ENCODE measurements at regions not wholly inside any gene's neighbourhood (a gene's known extent, or its start where the extent isn't known, plus 50 kb on each side); places are given as distances from the start of the nearest gene placed in this dataset.
A peak's percentile ranks its signal among the peaks of the same experiment; 100 is the strongest.
"Not testable (repeated sequence)": the region's sequence is repeated elsewhere in the genome, so short reads cannot be mapped to it uniquely, and the experiment has no call there.

DNA sequence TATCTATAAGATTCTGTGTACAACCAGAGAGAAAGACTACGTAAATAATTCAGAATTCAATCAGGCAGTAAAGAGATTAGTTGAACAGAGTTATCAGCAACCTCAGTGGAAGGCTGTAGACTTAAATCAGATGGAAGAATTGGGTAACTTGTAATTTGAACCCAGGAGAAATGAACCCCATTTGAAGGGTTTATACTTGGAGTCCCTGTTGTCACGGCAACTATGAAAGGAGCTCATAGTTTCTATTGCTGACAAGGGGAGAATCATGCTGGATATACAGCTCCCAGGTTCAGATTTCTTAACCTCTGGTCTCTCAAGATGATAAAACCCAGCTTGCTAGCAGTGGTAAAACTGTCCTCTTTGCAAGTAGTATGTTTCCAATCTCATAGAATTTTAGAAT, 54.4 kb upstream of the BMP4 start:
- H2BK120ac ChIP-seq (ENCODE audit: low read depth, low read length): no peak overlapping the region
- H3K18ac ChIP-seq (ENCODE audit: low read length): no peak overlapping the region
- no peak overlapping the region for H3K56ac ChIP-seq (ENCODE audit: low read length)
- H2AK5ac ChIP-seq (ENCODE audit: low read length): no peak overlapping the region
- no peaks in the 10 kb centered on the region for H3K79me1 ChIP-seq (ENCODE audit: low read length)
- no peaks in the 10 kb centered on the region for H3K36me3 ChIP-seq (ENCODE audit: control insufficient read depth, insufficient read depth, low read length)
- no peak overlapping the region for H3K23ac ChIP-seq (ENCODE audit: low read length)
- no peak overlapping the region for H3K27ac ChIP-seq (ENCODE audit: low read depth, low read length)
- no peak overlapping the region for H3K4me3 ChIP-seq (ENCODE audit: low read length)
- no peaks in the 10 kb centered on the region for H3K4me1 ChIP-seq (ENCODE audit: control insufficient read depth, low read depth, low read length)
- no peak overlapping the region for H2BK15ac ChIP-seq (replicated peaks; ENCODE audit: low read depth)
- H3K79me2 ChIP-seq (ENCODE audit: control insufficient read depth, insufficient read depth, low read length): no peaks in the 10 kb centered on the region
- no peaks in the 10 kb centered on the region for H3K27me3 ChIP-seq (ENCODE audit: insufficient read depth, low read length, poor library complexity)
- H4K8ac ChIP-seq (ENCODE audit: low read depth, low read length): no peak overlapping the region
- no peak overlapping the region for H2BK5ac ChIP-seq (ENCODE audit: low read length)
- H3K4ac ChIP-seq (ENCODE audit: low read depth, low read length): no peak overlapping the region
- no peak overlapping the region for H3K9ac ChIP-seq (ENCODE audit: low read length)
- no peak overlapping the region for H3K4me2 ChIP-seq (ENCODE audit: low read length)
- H4K5ac ChIP-seq (ENCODE audit: low read length): no peak overlapping the region
- WGBS (ENCODE audit: extremely low coverage, insufficient coverage, low lambda C conversion rate): no CpG with 5 or more reads among the region's 2 CpGs
- peak; percentile 15 for DNase-seq

DNA sequence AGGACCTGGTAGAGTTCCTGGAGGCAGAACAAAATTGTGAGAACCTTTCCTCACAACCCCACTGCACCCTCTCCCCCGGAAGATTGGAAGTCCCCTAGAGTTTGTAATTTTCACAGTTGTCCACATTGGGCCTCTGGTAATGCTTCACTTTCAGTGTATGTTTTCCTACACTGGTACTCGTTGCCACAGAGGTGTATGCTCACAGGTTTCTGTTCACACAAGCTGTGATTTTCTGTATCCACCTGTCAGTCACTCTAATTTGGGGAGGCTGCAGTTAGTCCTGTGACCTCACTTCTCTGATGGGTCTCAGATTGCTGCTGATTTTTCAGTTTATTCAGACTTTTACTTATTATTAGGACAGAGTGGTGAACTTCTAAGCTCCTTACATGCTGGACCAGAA, 66.4 kb upstream of the BMP4 start:
- no peak overlapping the region for H3K27ac ChIP-seq (ENCODE audit: low read depth, low read length)
- no peak overlapping the region for H3K4me2 ChIP-seq (ENCODE audit: low read length)
- no CpG with 5 or more reads among the region's 2 CpGs for WGBS (ENCODE audit: extremely low coverage, insufficient coverage, low lambda C conversion rate)
- no peak overlapping the region for H3K23ac ChIP-seq (ENCODE audit: low read length)
- no peak overlapping the region for H3K9ac ChIP-seq (ENCODE audit: low read length)
- no peak overlapping the region for H3K4ac ChIP-seq (ENCODE audit: low read depth, low read length)
- no peak overlapping the region for H2BK120ac ChIP-seq (ENCODE audit: low read depth, low read length)
- no peak overlapping the region for H2AK5ac ChIP-seq (ENCODE audit: low read length)
- no peaks in the 10 kb centered on the region for H3K4me1 ChIP-seq (ENCODE audit: control insufficient read depth, low read depth, low read length)
- no peak overlapping the region for H3K56ac ChIP-seq (ENCODE audit: low read length)
- no peaks in the 10 kb centered on the region for H3K36me3 ChIP-seq (ENCODE audit: control insufficient read depth, insufficient read depth, low read length)
- H3K79me2 ChIP-seq (ENCODE audit: control insufficient read depth, insufficient read depth, low read length): no peaks in the 10 kb centered on the region
- H2BK15ac ChIP-seq (replicated peaks; ENCODE audit: low read depth): no peak overlapping the region
- DNase-seq: no peak
- H4K8ac ChIP-seq (ENCODE audit: low read depth, low read length): no peak overlapping the region
- H3K79me1 ChIP-seq (ENCODE audit: low read length): no peaks in the 10 kb centered on the region
- no peak overlapping the region for H3K18ac ChIP-seq (ENCODE audit: low read length)
- no peak overlapping the region for H4K5ac ChIP-seq (ENCODE audit: low read length)
- no peaks in the 10 kb centered on the region for H3K27me3 ChIP-seq (ENCODE audit: insufficient read depth, low read length, poor library complexity)
- H3K4me3 ChIP-seq (ENCODE audit: low read length): no peak overlapping the region
- H2BK5ac ChIP-seq (ENCODE audit: low read length): no peak overlapping the region

DNA sequence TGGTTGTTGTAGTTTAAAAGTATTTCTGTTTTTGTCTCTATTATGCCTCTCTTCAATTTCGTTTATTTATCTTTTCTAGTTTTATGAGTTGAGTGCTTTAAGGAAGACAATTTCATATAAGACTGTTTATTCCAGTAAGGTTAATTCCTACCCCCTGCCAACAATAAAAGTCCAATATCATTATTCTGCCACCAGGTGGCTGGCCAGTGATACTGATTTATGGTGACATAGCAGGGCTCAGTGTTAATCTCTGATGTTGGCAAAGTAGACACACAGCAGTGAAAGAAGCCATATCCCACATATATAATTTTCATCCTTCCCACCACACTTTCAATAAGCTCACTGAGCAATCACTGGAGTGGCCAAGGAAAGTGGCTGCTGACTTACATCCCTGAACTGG, 69.0 kb upstream of the BMP4 start:
- Histone ChIP-seq H4K8ac (ENCODE audit: low read depth, low read length) (no peak overlapping the region), H3K27me3 (ENCODE audit: insufficient read depth, low read length, poor library complexity) (no peaks in the 10 kb centered on the region), H4K5ac (ENCODE audit: low read length) (no peak overlapping the region), H3K4me1 (ENCODE audit: control insufficient read depth, low read depth, low read length) (no peaks in the 10 kb centered on the region), H3K79me2 (ENCODE audit: control insufficient read depth, insufficient read depth, low read length) (no peaks in the 10 kb centered on the region), H3K36me3 (ENCODE audit: control insufficient read depth, insufficient read depth, low read length) (no peaks in the 10 kb centered on the region), H2BK15ac (replicated peaks; ENCODE audit: low read depth) (no peak overlapping the region), H3K56ac (ENCODE audit: low read length) (no peak overlapping the region), H3K4me2 (ENCODE audit: low read length) (no peak overlapping the region), H3K4me3 (ENCODE audit: low read length) (no peak overlapping the region), H3K79me1 (ENCODE audit: low read length) (no peaks in the 10 kb centered on the region), H3K18ac (ENCODE audit: low read length) (no peak overlapping the region), H3K27ac (ENCODE audit: low read depth, low read length) (no peak overlapping the region), H2AK5ac (ENCODE audit: low read length) (no peak overlapping the region), H3K4ac (ENCODE audit: low read depth, low read length) (no peak overlapping the region), H3K9ac (ENCODE audit: low read length) (no peak overlapping the region), H3K23ac (ENCODE audit: low read length) (no peak overlapping the region), H2BK120ac (ENCODE audit: low read depth, low read length) (no peak overlapping the region), H2BK5ac (ENCODE audit: low read length) (no peak overlapping the region)
- peak; percentile 18 for DNase-seq
- no CpG with 5 or more reads among the region's 1 CpG for WGBS (ENCODE audit: extremely low coverage, insufficient coverage, low lambda C conversion rate)

DNA sequence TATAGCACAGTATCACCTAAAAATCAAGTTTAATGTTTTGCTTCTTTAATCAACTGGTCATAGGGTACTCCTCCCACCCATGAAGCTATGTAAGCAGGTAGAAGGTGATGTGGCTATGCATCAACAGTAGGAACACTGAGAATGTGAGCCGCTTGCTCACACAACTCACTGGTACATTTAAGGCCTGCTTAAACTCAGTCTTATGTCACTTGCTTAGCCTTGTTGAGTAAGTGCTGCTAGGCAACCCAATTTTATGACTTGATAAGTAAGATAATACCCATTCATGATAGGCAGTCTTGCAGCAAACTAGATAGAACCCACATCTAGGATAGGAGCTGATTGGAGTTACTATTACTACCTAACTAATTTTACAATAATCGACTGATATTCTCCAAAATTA, 70.0 kb upstream of the BMP4 start:
- no CpG with 5 or more reads among the region's 2 CpGs for WGBS (ENCODE audit: extremely low coverage, insufficient coverage, low lambda C conversion rate)
- Histone ChIP-seq H3K27me3 (ENCODE audit: insufficient read depth, low read length, poor library complexity) (no peaks in the 10 kb centered on the region), H3K18ac (ENCODE audit: low read length) (no peak overlapping the region), H3K23ac (ENCODE audit: low read length) (no peak overlapping the region), H3K79me1 (ENCODE audit: low read length) (no peaks in the 10 kb centered on the region), H2BK120ac (ENCODE audit: low read depth, low read length) (no peak overlapping the region), H2BK15ac (replicated peaks; ENCODE audit: low read depth) (no peak overlapping the region), H3K36me3 (ENCODE audit: control insufficient read depth, insufficient read depth, low read length) (no peaks in the 10 kb centered on the region), H3K4me1 (ENCODE audit: control insufficient read depth, low read depth, low read length) (no peaks in the 10 kb centered on the region), H3K4ac (ENCODE audit: low read depth, low read length) (no peak overlapping the region), H2BK5ac (ENCODE audit: low read length) (no peak overlapping the region), H3K79me2 (ENCODE audit: control insufficient read depth, insufficient read depth, low read length) (no peaks in the 10 kb centered on the region), H3K9ac (ENCODE audit: low read length) (no peak overlapping the region), H4K5ac (ENCODE audit: low read length) (no peak overlapping the region), H3K27ac (ENCODE audit: low read depth, low read length) (no peak overlapping the region), H3K4me3 (ENCODE audit: low read length) (no peak overlapping the region), H2AK5ac (ENCODE audit: low read length) (no peak overlapping the region), H3K4me2 (ENCODE audit: low read length) (no peak overlapping the region), H3K56ac (ENCODE audit: low read length) (no peak overlapping the region), H4K8ac (ENCODE audit: low read depth, low read length) (no peak overlapping the region)
- DNase-seq: peak; percentile 44

DNA sequence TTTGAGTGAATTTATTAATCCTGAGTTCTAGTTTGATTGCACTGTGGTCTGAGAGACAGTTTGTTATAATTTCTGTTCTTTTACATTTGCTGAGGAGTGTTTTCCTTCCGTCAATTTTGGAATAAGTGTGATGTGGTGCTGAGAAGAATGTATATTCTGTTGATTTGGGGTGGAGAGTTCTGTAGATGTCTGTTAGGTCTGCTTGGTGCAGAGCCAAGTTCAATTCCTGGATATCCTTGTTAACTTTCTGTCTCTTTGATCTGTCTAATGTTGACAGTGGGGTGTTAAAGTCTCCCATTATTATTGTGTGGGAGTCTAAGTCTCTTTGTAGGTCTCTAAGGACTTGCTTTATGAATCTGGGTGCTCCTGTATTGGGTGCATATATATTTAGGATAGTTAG, 74.4 kb upstream of the BMP4 start:
- H2BK5ac ChIP-seq (ENCODE audit: low read length); H2AK5ac ChIP-seq (ENCODE audit: low read length); H2BK120ac ChIP-seq (ENCODE audit: low read depth, low read length); H2BK15ac ChIP-seq (replicated peaks; ENCODE audit: low read depth); H3K4me2 ChIP-seq (ENCODE audit: low read length); H3K79me2 ChIP-seq (ENCODE audit: control insufficient read depth, insufficient read depth, low read length); H4K8ac ChIP-seq (ENCODE audit: low read depth, low read length); H4K5ac ChIP-seq (ENCODE audit: low read length); H3K27me3 ChIP-seq (ENCODE audit: insufficient read depth, low read length, poor library complexity); H3K36me3 ChIP-seq (ENCODE audit: control insufficient read depth, insufficient read depth, low read length); H3K4ac ChIP-seq (ENCODE audit: low read depth, low read length); H3K27ac ChIP-seq (ENCODE audit: low read depth, low read length); H3K18ac ChIP-seq (ENCODE audit: low read length); H3K4me3 ChIP-seq (ENCODE audit: low read length); H3K56ac ChIP-seq (ENCODE audit: low read length); H3K79me1 ChIP-seq (ENCODE audit: low read length); H3K4me1 ChIP-seq (ENCODE audit: control insufficient read depth, low read depth, low read length); DNase-seq; H3K23ac ChIP-seq (ENCODE audit: low read length); H3K9ac ChIP-seq (ENCODE audit: low read length): not testable (repeated sequence)
- no CpG with 5 or more reads among the region's 1 CpG for WGBS (ENCODE audit: extremely low coverage, insufficient coverage, low lambda C conversion rate)

DNA sequence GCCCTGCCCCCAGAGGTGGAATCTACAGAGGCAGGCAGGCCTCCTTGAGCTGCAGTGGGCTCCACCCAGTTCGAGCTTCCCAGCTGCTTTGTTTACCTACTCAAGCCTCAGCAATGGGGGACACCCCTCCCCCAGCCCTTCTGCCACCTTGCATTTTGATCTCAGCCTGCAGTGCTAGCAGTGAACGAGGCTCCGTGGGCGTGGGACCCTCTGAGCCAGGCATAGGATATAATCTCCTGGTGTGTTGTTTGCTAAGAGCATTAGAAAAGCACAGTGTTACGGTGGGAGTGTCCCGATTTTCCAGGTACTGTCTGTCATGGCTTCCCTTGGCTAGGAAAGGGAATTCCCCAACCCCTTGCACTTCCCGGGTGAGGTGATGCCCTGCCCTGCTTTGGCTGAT, 76.7 kb upstream of the BMP4 start:
- not testable (repeated sequence) for H2BK5ac ChIP-seq (ENCODE audit: low read length); H3K23ac ChIP-seq (ENCODE audit: low read length); H3K4me1 ChIP-seq (ENCODE audit: control insufficient read depth, low read depth, low read length); H4K5ac ChIP-seq (ENCODE audit: low read length); DNase-seq; H3K4ac ChIP-seq (ENCODE audit: low read depth, low read length); H3K18ac ChIP-seq (ENCODE audit: low read length); H3K56ac ChIP-seq (ENCODE audit: low read length); H3K4me3 ChIP-seq (ENCODE audit: low read length); H2BK15ac ChIP-seq (replicated peaks; ENCODE audit: low read depth); H2BK120ac ChIP-seq (ENCODE audit: low read depth, low read length); H3K79me2 ChIP-seq (ENCODE audit: control insufficient read depth, insufficient read depth, low read length); H4K8ac ChIP-seq (ENCODE audit: low read depth, low read length); H3K79me1 ChIP-seq (ENCODE audit: low read length); H3K4me2 ChIP-seq (ENCODE audit: low read length); H3K36me3 ChIP-seq (ENCODE audit: control insufficient read depth, insufficient read depth, low read length); H3K9ac ChIP-seq (ENCODE audit: low read length); H3K27me3 ChIP-seq (ENCODE audit: insufficient read depth, low read length, poor library complexity); H2AK5ac ChIP-seq (ENCODE audit: low read length); H3K27ac ChIP-seq (ENCODE audit: low read depth, low read length)
- WGBS (ENCODE audit: extremely low coverage, insufficient coverage, low lambda C conversion rate): no CpG with 5 or more reads among the region's 7 CpGs
